Activated CD4-positive, alpha-beta memory T cell treated with anti-CD3 and anti-CD28 coated beads, Interleukin-2, amount 10 ng/mL, durations not matched to agents 7 days and 5 days (primary cell): ENCODE measurements at regions not wholly inside any gene's neighbourhood (a gene's known extent, or its start where the extent isn't known, plus 50 kb on each side); places are given as distances from the start of the nearest gene placed in this dataset.

Source experiments
- CTCF ChIA-PET: fragments of 350-600 bp; sonication (Branson Sonifier 250); formaldehyde crosslinking; loops from one replicate; lab custom pipeline; 2021; ENCODE audit warnings: antibody characterized with exemption, inconsistent platforms; lab: Charles Lee
- POLR2A ChIA-PET: fragments of 350-600 bp; sonication (Branson Sonifier 250); formaldehyde crosslinking; loops from one replicate; lab custom pipeline; 2021; ENCODE audit warnings: antibody characterized with exemption; lab: Charles Lee
- DNase-seq: peaks from one replicate; pipeline ENCODE4 v3.0.0-alpha.2; 2020
- H3K27ac Mint-ChIP-seq: one replicate; pipeline ENCODE4 v1.8.0; 2021; ENCODE audit warnings: mild to moderate bottlenecking, mixed read lengths
- H3K27me3 Mint-ChIP-seq: one replicate; pipeline ENCODE4 v1.8.0; 2021; ENCODE audit warnings: mixed read lengths
- H3K36me3 Mint-ChIP-seq: one replicate; pipeline ENCODE4 v1.8.0; 2021; ENCODE audit warnings: low read depth, mixed read lengths
- H3K4me1 Mint-ChIP-seq: one replicate; pipeline ENCODE4 v1.8.0; 2021; ENCODE audit warnings: mixed read lengths
- H3K4me3 Mint-ChIP-seq: one replicate; pipeline ENCODE4 v1.8.0; 2021; ENCODE audit warnings: mild to moderate bottlenecking, mixed read lengths
- H3K9me3 Mint-ChIP-seq: one replicate; pipeline ENCODE4 v1.8.0; 2021; ENCODE audit warnings: mixed read lengths

GRCh38 chr16:55154956-55155355, 169.0 kb upstream of the IRX6 start:
- Mint-ChIP-seq H3K4me1 (no peaks in the 10 kb centered on the region), H3K9me3 (no peaks in the 10 kb centered on the region), H3K36me3 (no peaks in the 10 kb centered on the region), H3K27ac (no peak overlapping the region), H3K4me3 (no peak overlapping the region), H3K27me3 (no peaks in the 10 kb centered on the region)
- POLR2A ChIA-PET = no interaction called here
- CTCF ChIA-PET = no interaction called here
- no peak for DNase-seq

GRCh38 chr16:55155815-55156214, 168.2 kb upstream of the IRX6 start:
- H3K4me3 Mint-ChIP-seq = no peak overlapping the region

GRCh38 chr16:55169780-55170179, 154.2 kb upstream of the IRX6 start:
- CTCF ChIA-PET = no interaction called here
- POLR2A ChIA-PET = no interaction called here
- no peak for DNase-seq
- Mint-ChIP-seq H3K4me1 (no peaks in the 10 kb centered on the region), H3K36me3 (no peaks in the 10 kb centered on the region), H3K4me3 (no peak overlapping the region), H3K9me3 (no peaks in the 10 kb centered on the region), H3K27me3 (no peaks in the 10 kb centered on the region), H3K27ac (no peak overlapping the region)

More at GRCh38 chr16:55155815-55156214, 168.2 kb upstream of the IRX6 start:
- H3K4me1 Mint-ChIP-seq = no peaks in the 10 kb centered on the region
- H3K27ac Mint-ChIP-seq = no peak overlapping the region
- ChIA-PET POLR2A (no interaction called here), CTCF (no interaction called here)
- no peaks in the 10 kb centered on the region for H3K36me3 Mint-ChIP-seq
- DNase-seq = no peak
- no peaks in the 10 kb centered on the region for H3K27me3 Mint-ChIP-seq
- H3K9me3 Mint-ChIP-seq = no peaks in the 10 kb centered on the region

- no peaks in the 10 kb centered on the region for H3K36me3 Mint-ChIP-seq
- ChIA-PET CTCF (no interaction called here), POLR2A (no interaction called here)
- H3K27ac Mint-ChIP-seq = no peak overlapping the region
- H3K27me3 Mint-ChIP-seq = no peaks in the 10 kb centered on the region
- no peaks in the 10 kb centered on the region for H3K4me1 Mint-ChIP-seq
- no peak overlapping the region for H3K4me3 Mint-ChIP-seq
- no peak for DNase-seq
- no peaks in the 10 kb centered on the region for H3K9me3 Mint-ChIP-seq
Observed at GRCh38 chr16:55171241-55171640, 152.8 kb upstream of the IRX6 start.

GRCh38 chr16:55175389-55175788, 148.6 kb upstream of the IRX6 start:
- H3K27ac Mint-ChIP-seq = no peak overlapping the region
- no peaks in the 10 kb centered on the region for H3K4me1 Mint-ChIP-seq
- POLR2A ChIA-PET = no interaction called here
- no peak for DNase-seq
- CTCF ChIA-PET = no interaction called here
- no peaks in the 10 kb centered on the region for H3K36me3 Mint-ChIP-seq
- no peak overlapping the region for H3K4me3 Mint-ChIP-seq
- H3K9me3 Mint-ChIP-seq = no peaks in the 10 kb centered on the region
- no peaks in the 10 kb centered on the region for H3K27me3 Mint-ChIP-seq

GRCh38 chr16:55176901-55177300, 147.1 kb upstream of the IRX6 start:
- POLR2A ChIA-PET = no interaction called here
- no peaks in the 10 kb centered on the region for H3K27me3 Mint-ChIP-seq
- CTCF ChIA-PET = no interaction called here
- DNase-seq = no peak
- H3K4me1 Mint-ChIP-seq = no peaks in the 10 kb centered on the region
- no peak overlapping the region for H3K4me3 Mint-ChIP-seq
- H3K9me3 Mint-ChIP-seq = no peaks in the 10 kb centered on the region
- H3K27ac Mint-ChIP-seq = no peak overlapping the region
- no peaks in the 10 kb centered on the region for H3K36me3 Mint-ChIP-seq

- ChIA-PET POLR2A (no interaction called here), CTCF (no interaction called here)
- Mint-ChIP-seq H3K4me3 (no peak overlapping the region), H3K27me3 (no peaks in the 10 kb centered on the region), H3K9me3 (no peaks in the 10 kb centered on the region), H3K36me3 (no peaks in the 10 kb centered on the region), H3K27ac (no peak overlapping the region), H3K4me1 (no peaks in the 10 kb centered on the region)
- no peak for DNase-seq
Observed at GRCh38 chr16:55179411-55179810, 144.6 kb upstream of the IRX6 start.

- Mint-ChIP-seq H3K36me3 (no peaks in the 10 kb centered on the region), H3K9me3 (no peaks in the 10 kb centered on the region), H3K27ac (no peak overlapping the region), H3K4me3 (no peak overlapping the region), H3K4me1 (no peaks in the 10 kb centered on the region), H3K27me3 (no peaks in the 10 kb centered on the region)
- CTCF ChIA-PET = no interaction called here
- POLR2A ChIA-PET = no interaction called here
- no peak for DNase-seq
Observed at GRCh38 chr16:55179852-55180585, 144.0 kb upstream of the IRX6 start.

- Mint-ChIP-seq H3K4me1 (no peaks in the 10 kb centered on the region), H3K27me3 (no peaks in the 10 kb centered on the region), H3K27ac (no peak overlapping the region), H3K36me3 (no peaks in the 10 kb centered on the region), H3K9me3 (no peaks in the 10 kb centered on the region), H3K4me3 (no peak overlapping the region)
- ChIA-PET POLR2A (no interaction called here), CTCF (no interaction called here)
- DNase-seq = no peak
Observed at GRCh38 chr16:55184052-55184451, 140.0 kb upstream of the IRX6 start.

GRCh38 chr16:55184619-55185018, 139.4 kb upstream of the IRX6 start:
- no peak overlapping the region for H3K4me3 Mint-ChIP-seq
- ChIA-PET POLR2A (no interaction called here), CTCF (no interaction called here)
- no peak overlapping the region for H3K27ac Mint-ChIP-seq
- H3K9me3 Mint-ChIP-seq = no peaks in the 10 kb centered on the region
- no peaks in the 10 kb centered on the region for H3K4me1 Mint-ChIP-seq
- H3K36me3 Mint-ChIP-seq = no peaks in the 10 kb centered on the region
- DNase-seq = no peak
- H3K27me3 Mint-ChIP-seq = no peaks in the 10 kb centered on the region

- Mint-ChIP-seq H3K27ac (no peak overlapping the region), H3K4me3 (no peak overlapping the region), H3K27me3 (no peaks in the 10 kb centered on the region), H3K9me3 (no peaks in the 10 kb centered on the region), H3K36me3 (no peaks in the 10 kb centered on the region), H3K4me1 (no peaks in the 10 kb centered on the region)
- POLR2A ChIA-PET = no interaction called here
- DNase-seq = no peak
- CTCF ChIA-PET = no interaction called here
Observed at GRCh38 chr16:55189224-55189623, 134.8 kb upstream of the IRX6 start.

GRCh38 chr16:55189682-55190636, 134.0 kb upstream of the IRX6 start:
- DNase-seq = no peak
- Mint-ChIP-seq H3K9me3 (no peaks in the 10 kb centered on the region), H3K27me3 (no peaks in the 10 kb centered on the region), H3K27ac (no peak overlapping the region), H3K4me1 (no peaks in the 10 kb centered on the region), H3K36me3 (no peaks in the 10 kb centered on the region), H3K4me3 (no peak overlapping the region)
- CTCF ChIA-PET = no interaction called here
- POLR2A ChIA-PET = no interaction called here

- ChIA-PET POLR2A (no interaction called here), CTCF (no interaction called here)
- no peaks in the 10 kb centered on the region for H3K4me1 Mint-ChIP-seq
- H3K36me3 Mint-ChIP-seq = no peaks in the 10 kb centered on the region
- no peaks in the 10 kb centered on the region for H3K9me3 Mint-ChIP-seq
- H3K27me3 Mint-ChIP-seq = no peaks in the 10 kb centered on the region
- no peak overlapping the region for H3K27ac Mint-ChIP-seq
- DNase-seq = no peak
- H3K4me3 Mint-ChIP-seq = no peak overlapping the region
Observed at GRCh38 chr16:55192734-55193133, 131.3 kb upstream of the IRX6 start.
